Prostate gland (tissue), 2 donors: ENCODE measurements at regions not wholly inside any gene's neighbourhood (a gene's known extent, or its start where the extent isn't known, plus 50 kb on each side); places are given as distances from the start of the nearest gene placed in this dataset.

ENCODE experiments used
- POLR2A ChIP-seq: fragments of 450-650 bp; IDR thresholded peaks from one replicate; pipeline ENCODE4 v1.6.1; 2016; ENCODE audit warnings: antibody characterized with exemption, mild to moderate bottlenecking
- POLR2AphosphoS5 ChIP-seq: sonication (generic); formaldehyde crosslinking; IDR thresholded peaks from one replicate; pipeline ENCODE4 v1.6.1; 2017; ENCODE audit warnings: antibody characterized with exemption
- TF ChIP-seq, protein P1 (sequence below), 4 experiments: fragments of 200-600 bp in 2 of 4; fragments of 450-650 bp in 2 of 4; sonication (generic) in 2 of 4; IDR thresholded peaks; 1 replicate in 3 of 4; 2 replicates in 1 of 4; pipeline ENCODE4 v1.5.1; 2016 to 2019; ENCODE audit warnings: antibody characterized with exemption in 4 of 4, mild to moderate bottlenecking in 2 of 4, moderate library complexity in 2 of 4

DNA sequence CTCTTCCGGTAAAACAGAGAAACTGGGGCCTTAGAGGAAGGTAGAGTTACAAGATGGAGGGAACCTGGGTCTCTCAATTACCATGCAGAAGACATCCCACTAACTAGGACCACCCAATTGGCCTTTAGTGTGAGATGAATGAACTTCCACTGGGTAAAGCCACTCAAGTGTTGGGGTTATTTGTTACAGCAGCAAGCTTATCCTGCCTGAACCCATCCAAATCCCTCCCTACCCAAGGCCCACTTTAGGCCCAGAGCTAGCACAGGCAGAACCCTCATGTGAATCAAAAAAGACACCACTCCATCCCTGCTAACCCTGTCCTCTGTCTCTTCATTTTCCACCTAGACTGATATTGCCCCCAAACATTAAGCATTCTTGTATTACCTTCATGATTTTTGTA lies 746.7 kb upstream of the TBX3 start:
- TF ChIP-seq POLR2A (no peak), POLR2AphosphoS5 (no peak)
- TF ChIP-seq, protein P1, sequence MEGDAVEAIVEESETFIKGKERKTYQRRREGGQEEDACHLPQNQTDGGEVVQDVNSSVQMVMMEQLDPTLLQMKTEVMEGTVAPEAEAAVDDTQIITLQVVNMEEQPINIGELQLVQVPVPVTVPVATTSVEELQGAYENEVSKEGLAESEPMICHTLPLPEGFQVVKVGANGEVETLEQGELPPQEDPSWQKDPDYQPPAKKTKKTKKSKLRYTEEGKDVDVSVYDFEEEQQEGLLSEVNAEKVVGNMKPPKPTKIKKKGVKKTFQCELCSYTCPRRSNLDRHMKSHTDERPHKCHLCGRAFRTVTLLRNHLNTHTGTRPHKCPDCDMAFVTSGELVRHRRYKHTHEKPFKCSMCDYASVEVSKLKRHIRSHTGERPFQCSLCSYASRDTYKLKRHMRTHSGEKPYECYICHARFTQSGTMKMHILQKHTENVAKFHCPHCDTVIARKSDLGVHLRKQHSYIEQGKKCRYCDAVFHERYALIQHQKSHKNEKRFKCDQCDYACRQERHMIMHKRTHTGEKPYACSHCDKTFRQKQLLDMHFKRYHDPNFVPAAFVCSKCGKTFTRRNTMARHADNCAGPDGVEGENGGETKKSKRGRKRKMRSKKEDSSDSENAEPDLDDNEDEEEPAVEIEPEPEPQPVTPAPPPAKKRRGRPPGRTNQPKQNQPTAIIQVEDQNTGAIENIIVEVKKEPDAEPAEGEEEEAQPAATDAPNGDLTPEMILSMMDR (IDR thresholded peaks at IDR 0.05) = no peak
